Peyer's patch (tissue), 4 donors: ENCODE measurements at regions not wholly inside any gene's neighbourhood (a gene's known extent, or its start where the extent isn't known, plus 50 kb on each side); places are given as distances from the start of the nearest gene placed in this dataset.

Experiments used
- CTCF ChIP-seq, 6 experiments: fragments of 450-650 bp in 4 of 6; fragments of 200-600 bp in 2 of 6; sonication (generic) in 1 of 6; IDR thresholded peaks; one replicate each; pipeline ENCODE4 v1.5.1; 2017 to 2019; ENCODE audit warnings: antibody characterized with exemption in 6 of 6, mild to moderate bottlenecking in 3 of 6, moderate library complexity in 1 of 6
- POLR2A ChIP-seq, 2 donors: fragments of 450-650 bp; IDR thresholded peaks; one replicate each; pipeline ENCODE4 v1.5.1; 2017; ENCODE audit warnings: antibody characterized with exemption in 2 of 2, mild to moderate bottlenecking in 2 of 2, moderate library complexity in 2 of 2

- no peak for TF ChIP-seq CTCF (IDR thresholded peaks at IDR 0.05)
- no peak for TF ChIP-seq POLR2A (IDR thresholded peaks at IDR 0.05)
Observed at GRCh38 chr3:66754613-66755012, 243.5 kb upstream of the KBTBD8 start.
